Adrenal gland (tissue), 5 donors: ENCODE measurements at regions not wholly inside any gene's neighbourhood (a gene's known extent, or its start where the extent isn't known, plus 50 kb on each side); places are given as distances from the start of the nearest gene placed in this dataset.

ENCODE experiments used
- CTCF ChIP-seq, 6 experiments: fragments of 450-650 bp in 4 of 6; fragments of 200-600 bp in 2 of 6; sonication (generic) in 1 of 6; IDR thresholded peaks; 1 replicate in 5 of 6; 2 replicates in 1 of 6; pipeline versions ENCODE4 v1.5.1 to v1.8.0; 2016 to 2021; ENCODE audit warnings: antibody characterized with exemption in 6 of 6, mild to moderate bottlenecking in 2 of 6, moderate library complexity in 1 of 6
- POLR2A ChIP-seq, 2 donors: fragments of 450-650 bp; IDR thresholded peaks; one replicate each; pipeline ENCODE4 v1.6.1; 2017; ENCODE audit warnings: antibody characterized with exemption in 2 of 2, mild to moderate bottlenecking in 2 of 2, moderate library complexity in 1 of 2
- donor health status: DM: no; HTN: no; CAD: no.

GRCh38 chr1:90778486-90778885 is 61.4 kb upstream of the BARHL2 start:
- TF ChIP-seq POLR2A (IDR thresholded peaks at IDR 0.05) (no peak), CTCF (IDR thresholded peaks at IDR 0.05) (no peak)
